Small intestine (tissue), 7 donors: ENCODE measurements at regions not wholly inside any gene's neighbourhood (a gene's known extent, or its start where the extent isn't known, plus 50 kb on each side); places are given as distances from the start of the nearest gene placed in this dataset.
"Not testable (repeated sequence)": the region's sequence is repeated elsewhere in the genome, so short reads cannot be mapped to it uniquely, and the experiment has no call there.

ENCODE experiments used
- DNase-seq, 2 donors: peaks; one replicate each; pipeline versions ENCODE4 v3.0.0 to v3.0.0-alpha.2; 2013
- FAIRE-seq: peaks from 2 replicates; lab custom pipeline; 2012; peaks lifted over from hg19 to GRCh38; lab: Jason Lieb, UNC
- H3K27ac ChIP-seq, 3 donors: one replicate each; pipeline ENCODE4 v1.5.1; 2013; ENCODE audit warnings: low read length in 2 of 3, mild to moderate bottlenecking in 2 of 3, control low read depth in 1 of 3, inconsistent platforms in 1 of 3, low read depth in 1 of 3, moderate library complexity in 1 of 3
- H3K27me3 ChIP-seq, 3 donors: one replicate each; pipeline ENCODE4 v1.6.1; 2013; ENCODE audit warnings: low read length in 3 of 3, inconsistent platforms in 1 of 3; ENCODE audit not compliant: control insufficient read depth in 3 of 3, insufficient read depth in 3 of 3
- H3K36me3 ChIP-seq, 3 donors: one replicate each; pipeline ENCODE4 v1.6.1; 2013; ENCODE audit warnings: low read length in 3 of 3, inconsistent platforms in 1 of 3, low read depth in 1 of 3, mild to moderate bottlenecking in 1 of 3, moderate library complexity in 1 of 3; ENCODE audit not compliant: control insufficient read depth in 3 of 3, insufficient read depth in 2 of 3
- H3K4me1 ChIP-seq, 3 donors: one replicate each; pipeline ENCODE4 v1.6.1; 2013; ENCODE audit warnings: low read length in 2 of 3, inconsistent platforms in 1 of 3, low read depth in 1 of 3, mild to moderate bottlenecking in 1 of 3, moderate library complexity in 1 of 3; ENCODE audit not compliant: control insufficient read depth in 3 of 3, insufficient read depth in 2 of 3
- H3K4me3 ChIP-seq, 3 donors: one replicate each; pipeline ENCODE4 v1.5.1; 2013; ENCODE audit warnings: low read length in 3 of 3, control low read depth in 1 of 3, inconsistent platforms in 1 of 3, low read depth in 1 of 3, mild to moderate bottlenecking in 1 of 3, moderate library complexity in 1 of 3
- H3K9me3 ChIP-seq, 2 donors: one replicate each; pipeline ENCODE4 v1.6.1; 2013; ENCODE audit warnings: low read depth in 1 of 2, low read length in 1 of 2; ENCODE audit not compliant: control insufficient read depth in 2 of 2, insufficient read depth in 1 of 2
- WGBS, 3 donors: extraction: QIAGEN DNeasy Blood & Tissue Kit; methylation state at CpG; one replicate each; pipeline ENCODE4 v1.1.7; 2013; 5-methylcytosine and 5-hydroxymethylcytosine counted together
- donor health status: healthy with polysubstance abuse.
- donor health status: control.
- donor health status: control.
- donor health status: Bipolar disorder and iron deficiency.
- donor health status: healthy.

DNA sequence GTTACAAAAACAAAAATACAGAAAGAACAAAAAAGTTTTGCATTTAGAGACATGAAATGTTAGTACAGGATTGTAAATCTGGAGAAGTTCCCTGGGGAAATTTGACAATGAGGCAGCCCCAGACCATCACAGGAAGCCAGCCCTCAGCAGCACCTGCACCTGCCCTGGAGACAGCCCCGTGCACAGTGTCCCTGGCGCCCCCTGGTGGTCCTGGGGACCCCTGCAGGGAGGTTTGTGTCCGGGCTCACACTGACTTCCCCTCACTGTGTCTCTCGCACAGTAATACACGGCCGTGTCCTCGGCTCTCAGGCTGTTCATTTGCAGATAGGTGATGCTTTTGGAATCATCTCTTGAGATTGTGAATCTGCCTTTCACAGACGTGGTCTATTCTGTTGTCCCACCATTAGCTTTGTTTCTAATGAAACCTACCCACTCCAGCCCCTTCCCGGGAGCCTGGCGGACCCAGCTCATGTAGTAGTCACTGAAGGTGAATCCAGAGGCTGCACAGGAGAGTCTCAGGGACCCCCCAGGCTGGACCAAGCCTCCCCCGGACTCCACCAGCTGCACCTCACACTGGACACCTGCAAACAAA lies 1248.6 kb downstream of the TMEM121 start:
- H3K27ac ChIP-seq, result peak overlapping the region in 2 of 3 donors; percentile 62 to 64
- not testable (repeated sequence) for H3K36me3 ChIP-seq, H3K4me1 ChIP-seq, FAIRE-seq, H3K9me3 ChIP-seq, H3K4me3 ChIP-seq, H3K27me3 ChIP-seq
- peak in 1 of 2 donors; percentile 58 for DNase-seq
- WGBS, 3 donors, result 26 to 45% (median 32%) methylated on average over 11 of the region's 11 CpGs

- Histone ChIP-seq H3K9me3 (peaks cover 0 to 2% of the 10 kb centered on the region in 2 donors), H3K36me3 (no peaks in the 10 kb centered on the region), H3K4me1 (no peaks in the 10 kb centered on the region), H3K27me3 (no peaks in the 10 kb centered on the region), H3K4me3 (no peak overlapping the region), H3K27ac (no peak overlapping the region)
- 32 to 79% (median 68%) methylated on average over 4 of the region's 4 CpGs for WGBS, 3 donors
- FAIRE-seq, result no peak
- no peak for DNase-seq
Observed at GRCh38 chr14:106776395-106776983, 1250.1 kb downstream of the TMEM121 start.

GRCh38 chr14:106778986-106779385 lies 1252.6 kb downstream of the TMEM121 start:
- no peaks in the 10 kb centered on the region for H3K4me1 ChIP-seq
- peaks cover 0 to 6% of the 10 kb centered on the region in 2 donors for H3K9me3 ChIP-seq
- H3K36me3 ChIP-seq, result no peaks in the 10 kb centered on the region
- DNase-seq, result no peak
- no peak for FAIRE-seq
- no peak overlapping the region for H3K27ac ChIP-seq
- H3K4me3 ChIP-seq, result no peak overlapping the region
- no peaks in the 10 kb centered on the region for H3K27me3 ChIP-seq

DNA sequence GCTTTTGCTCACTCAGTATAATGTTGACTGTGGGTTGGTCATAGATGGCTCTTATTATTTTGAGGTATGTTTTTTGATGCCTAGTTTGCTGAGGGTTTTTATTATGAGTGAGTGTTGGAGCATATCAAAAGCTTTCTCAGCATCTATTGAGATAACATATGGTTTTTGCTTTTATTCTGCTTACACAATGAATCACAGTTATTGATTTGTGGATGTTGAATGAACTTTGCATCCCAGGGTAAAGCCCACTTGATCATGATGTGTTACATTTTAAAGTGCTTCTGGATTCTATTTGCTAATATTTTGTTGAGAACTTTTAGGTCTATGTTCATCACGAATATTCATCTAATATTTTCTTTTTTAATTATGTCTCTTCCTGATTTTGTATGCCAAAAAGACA lies 1260.3 kb downstream of the TMEM121 start:
- 17 to 21% (median 19%) methylated on average over 1 of the region's 1 CpG for WGBS, 3 donors
- Histone ChIP-seq H3K36me3 (no peaks in the 10 kb centered on the region), H3K9me3 (peaks cover 0 to 27% of the 10 kb centered on the region in 2 donors), H3K4me1 (no peaks in the 10 kb centered on the region), H3K27me3 (peaks cover 0 to 3% (median 0%) of the 10 kb centered on the region in 3 donors), H3K27ac (no peak overlapping the region), H3K4me3 (no peak overlapping the region)
- peak in 1 of 2 donors; percentile 74 for DNase-seq
- FAIRE-seq, result peak; percentile 33

- no peaks in the 10 kb centered on the region for H3K4me1 ChIP-seq
- peaks cover 0 to 3% (median 0%) of the 10 kb centered on the region in 3 donors for H3K27me3 ChIP-seq
- H3K27ac ChIP-seq, result no peak overlapping the region
- WGBS, 3 donors, result 65 to 88% (median 80%) methylated on average over 2 of the region's 2 CpGs
- H3K4me3 ChIP-seq, result no peak overlapping the region
- peaks cover 0 to 34% of the 10 kb centered on the region in 2 donors for H3K9me3 ChIP-seq
- FAIRE-seq (peak; percentile 5), DNase-seq (no peak)
- H3K36me3 ChIP-seq, result no peaks in the 10 kb centered on the region
Observed at GRCh38 chr14:106787626-106788025, 1261.2 kb downstream of the TMEM121 start.

DNA sequence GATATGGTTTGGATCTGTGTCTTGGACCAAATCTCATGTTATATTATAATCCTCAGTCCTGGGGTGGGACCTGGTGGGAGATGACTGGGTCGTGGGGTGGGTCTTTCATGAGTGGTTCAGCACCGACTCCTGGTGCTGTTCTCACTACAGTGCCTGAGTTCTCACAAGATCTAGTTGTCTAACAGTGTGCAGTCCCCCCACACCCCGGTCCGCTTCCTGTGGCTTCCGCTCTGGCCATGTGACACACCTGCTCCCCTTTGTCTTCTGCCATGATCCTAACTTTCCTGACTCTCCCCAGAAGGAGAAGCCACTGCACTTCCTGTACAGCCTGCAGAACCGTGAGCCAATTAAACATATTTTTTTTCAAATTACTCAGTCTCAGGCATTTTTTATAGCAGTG lies 1262.2 kb downstream of the TMEM121 start:
- Histone ChIP-seq H3K4me1 (no peaks in the 10 kb centered on the region), H3K4me3 (no peak overlapping the region), H3K27me3 (peaks cover 0 to 3% (median 0%) of the 10 kb centered on the region in 3 donors), H3K27ac (no peak overlapping the region), H3K9me3 (peaks cover 0 to 37% of the 10 kb centered on the region in 2 donors), H3K36me3 (no peaks in the 10 kb centered on the region)
- no peak for DNase-seq
- FAIRE-seq, result no peak
- 47 to 85% (median 67%) methylated on average over 6 of the region's 6 CpGs for WGBS, 3 donors

- H3K9me3 ChIP-seq, result peaks cover 0 to 32% of the 10 kb centered on the region in 2 donors
- no peaks in the 10 kb centered on the region for H3K4me1 ChIP-seq
- 82 to 92% (median 91%) methylated on average over 3 of the region's 3 CpGs for WGBS, 3 donors
- no peak overlapping the region for H3K27ac ChIP-seq
- peaks cover 0 to 3% (median 0%) of the 10 kb centered on the region in 3 donors for H3K27me3 ChIP-seq
- H3K36me3 ChIP-seq, result no peaks in the 10 kb centered on the region
- H3K4me3 ChIP-seq, result no peak overlapping the region
- FAIRE-seq, result no peak
- DNase-seq, result no peak
Observed at GRCh38 chr14:106789318-106789717, 1262.9 kb downstream of the TMEM121 start.

DNA sequence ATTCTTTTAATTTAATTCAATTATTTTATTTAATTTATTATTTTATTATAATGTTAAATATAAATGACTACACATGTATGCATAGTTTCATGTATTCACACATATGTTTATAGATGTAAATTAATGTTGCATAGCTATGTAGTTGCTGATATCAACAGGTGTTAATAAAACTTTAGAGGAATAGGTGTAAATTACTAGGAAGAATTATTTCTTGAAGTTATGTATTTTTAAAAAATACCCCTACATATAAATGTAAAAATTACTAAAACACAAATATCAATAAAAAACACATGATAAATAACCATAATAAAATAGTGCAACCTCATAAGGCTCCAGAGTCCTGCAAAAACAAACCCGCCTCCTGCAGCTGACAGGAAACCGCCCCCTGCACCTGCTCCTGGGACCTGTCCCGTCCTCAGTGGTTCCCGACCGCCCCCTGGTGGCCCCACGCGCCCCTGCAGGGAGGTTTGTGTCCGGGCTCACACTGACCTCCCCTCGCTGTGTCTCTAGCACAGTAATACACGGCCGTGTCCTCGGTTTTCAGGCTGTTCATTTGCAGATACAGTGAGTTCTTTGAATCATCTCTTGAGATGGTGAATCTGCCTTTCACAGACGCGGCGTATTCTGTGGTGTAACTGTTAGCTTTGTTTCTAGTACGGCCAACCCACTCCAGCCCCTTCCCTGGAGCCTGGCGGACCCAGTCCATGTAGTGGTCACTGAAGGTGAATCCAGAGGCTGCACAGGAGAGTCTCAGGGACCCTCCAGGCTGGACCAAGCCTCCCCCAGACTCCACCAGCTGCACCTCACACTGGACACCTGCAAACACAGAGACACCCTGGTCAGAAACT lies 1264.0 kb downstream of the TMEM121 start:
- Histone ChIP-seq H3K4me3 (no peak overlapping the region), H3K9me3 (peaks cover 0 to 25% of the 10 kb centered on the region in 2 donors), H3K4me1 (no peaks in the 10 kb centered on the region), H3K36me3 (no peaks in the 10 kb centered on the region), H3K27ac (no peak overlapping the region), H3K27me3 (peaks cover 0 to 2% (median 0%) of the 10 kb centered on the region in 3 donors)
- DNase-seq, result peak in 1 of 2 donors; percentile 81
- WGBS, 3 donors, result 20 to 39% (median 22%) methylated on average over 17 of the region's 17 CpGs
- peak; percentile 96 for FAIRE-seq
